ENCODE measurements at regions not wholly inside any gene's neighbourhood (a gene's known extent, or its start where the extent isn't known, plus 50 kb on each side); places are given as distances from the start of the nearest gene placed in this dataset.

GRCh38 chr6:122246906-122247658 is 152.4 kb upstream of the HSF2 start:
- H3K4me1 ChIP-seq (replicated peaks in 1 of 2; ENCODE audit: control insufficient read depth in 2 of 2, insufficient read depth in 2 of 2, low read length in 2 of 2), result no peaks in the 10 kb centered on the region
- H3K9me3 ChIP-seq (replicated peaks; ENCODE audit: control insufficient read depth, insufficient read depth, low read depth, low read length), result no peaks in the 10 kb centered on the region; the same call in 1 of the 2 replicates
- no peak overlapping the region for H3K27ac ChIP-seq (ENCODE audit: extremely low read depth, low read depth, low read length)
- ChIA-PET CTCF (ENCODE audit: low intra/inter-chr PET ratio) (no interaction called here), POLR2A (no interaction called here)
- H3K9ac ChIP-seq (ENCODE audit: insufficient read depth in 1 of 2, low read depth in 2 of 2, low read length in 2 of 2), result no peak overlapping the region
- H3K4me2 ChIP-seq (ENCODE audit: insufficient read depth, low read length), result no peak overlapping the region
- BruUV-seq (replicated peaks), result no TSS peak
- no peak for FAIRE-seq
- H4K20me1 ChIP-seq (replicated peaks; ENCODE audit: control insufficient read depth, insufficient read depth, low read length), result no peaks in the 10 kb centered on the region
- no peaks in the 10 kb centered on the region for H3K36me3 ChIP-seq (ENCODE audit: control insufficient read depth, insufficient read depth, low read length)
- no peaks in the 10 kb centered on the region for H3K79me2 ChIP-seq (ENCODE audit: control insufficient read depth, insufficient read depth, low read length)
- DNase-seq (ENCODE audit: extremely low read depth in 1 of 4, low spot score in 3 of 4), result no peak
- ATAC-seq, result no peak
- H3K9me1 ChIP-seq (ENCODE audit: control insufficient read depth, insufficient read depth, low read length), result no peaks in the 10 kb centered on the region
- no peak overlapping the region for H3K4me3 ChIP-seq
- H2AFZ ChIP-seq (ENCODE audit: low read depth, low read length), result no peak overlapping the region
- intact Hi-C loops (cut with micrococcal nuclease), result no loop called here
- H3K27me3 ChIP-seq (ENCODE audit: control insufficient read depth in 2 of 2, insufficient read depth in 2 of 2, low read length in 2 of 2), result no peaks in the 10 kb centered on the region
- in situ Hi-C loops (cut with MboI), result no loop called here
- 0% methylated on average over 4 of the region's 5 CpGs for WGBS (ENCODE audit: insufficient coverage, low coverage, missing lambda C conversion rate)
- TF ChIP-seq JUND (IDR thresholded peaks at IDR 0.05; ENCODE audit: borderline replicate concordance, low read depth, low read length) (no peak), JUND (tag; IDR thresholded peaks at IDR 0.05; ENCODE audit: borderline replicate concordance, low read depth, low read length) (no peak)

GRCh38 chr6:122248001-122248669 is 151.3 kb upstream of the HSF2 start:
- H3K4me2 ChIP-seq (ENCODE audit: insufficient read depth, low read length), result no peak overlapping the region
- no peak overlapping the region for H3K4me3 ChIP-seq
- no peaks in the 10 kb centered on the region for H3K4me1 ChIP-seq (replicated peaks in 1 of 2; ENCODE audit: control insufficient read depth in 2 of 2, insufficient read depth in 2 of 2, low read length in 2 of 2)
- H2AFZ ChIP-seq (ENCODE audit: low read depth, low read length), result no peak overlapping the region
- ChIA-PET POLR2A (no interaction called here), CTCF (ENCODE audit: low intra/inter-chr PET ratio) (no interaction called here)
- intact Hi-C loops (cut with micrococcal nuclease), result no loop called here
- DNase-seq (ENCODE audit: extremely low read depth in 1 of 4, low spot score in 3 of 4) (no peak), FAIRE-seq (no peak), ATAC-seq (no peak)
- BruUV-seq (replicated peaks), result no TSS peak
- in situ Hi-C loops (cut with MboI), result no loop called here
- no peaks in the 10 kb centered on the region for H3K79me2 ChIP-seq (ENCODE audit: control insufficient read depth, insufficient read depth, low read length)
- WGBS (ENCODE audit: insufficient coverage, low coverage, missing lambda C conversion rate), result 0% methylated on average over 6 of the region's 7 CpGs
- H3K9me1 ChIP-seq (ENCODE audit: control insufficient read depth, insufficient read depth, low read length), result no peaks in the 10 kb centered on the region
- no peak overlapping the region for H3K9ac ChIP-seq (ENCODE audit: insufficient read depth in 1 of 2, low read depth in 2 of 2, low read length in 2 of 2)
- no peak overlapping the region for H3K27ac ChIP-seq (ENCODE audit: extremely low read depth, low read depth, low read length)
- no peaks in the 10 kb centered on the region for H3K9me3 ChIP-seq (replicated peaks; ENCODE audit: control insufficient read depth, insufficient read depth, low read depth, low read length)
- H3K27me3 ChIP-seq (ENCODE audit: control insufficient read depth in 2 of 2, insufficient read depth in 2 of 2, low read length in 2 of 2), result no peaks in the 10 kb centered on the region
- H4K20me1 ChIP-seq (replicated peaks; ENCODE audit: control insufficient read depth, insufficient read depth, low read length), result no peaks in the 10 kb centered on the region
- no peaks in the 10 kb centered on the region for H3K36me3 ChIP-seq (ENCODE audit: control insufficient read depth, insufficient read depth, low read length)
- no peak for TF ChIP-seq ZNF699 (CRISPR knock-in tag; IDR thresholded peaks at IDR 0.05; ENCODE audit: insufficient replicate concordance)
- TF ChIP-seq ILF3 (IDR thresholded peaks at IDR 0.05; ENCODE audit: borderline replicate concordance), result no peak
- TF ChIP-seq RFX1 (IDR thresholded peaks at IDR 0.05), result no peak
- no peak for TF ChIP-seq KLF10 (CRISPR knock-in tag; IDR thresholded peaks at IDR 0.05)
- TF ChIP-seq ZFP1 (CRISPR knock-in tag; IDR thresholded peaks at IDR 0.05), result no peak
- TF ChIP-seq, protein P1, sequence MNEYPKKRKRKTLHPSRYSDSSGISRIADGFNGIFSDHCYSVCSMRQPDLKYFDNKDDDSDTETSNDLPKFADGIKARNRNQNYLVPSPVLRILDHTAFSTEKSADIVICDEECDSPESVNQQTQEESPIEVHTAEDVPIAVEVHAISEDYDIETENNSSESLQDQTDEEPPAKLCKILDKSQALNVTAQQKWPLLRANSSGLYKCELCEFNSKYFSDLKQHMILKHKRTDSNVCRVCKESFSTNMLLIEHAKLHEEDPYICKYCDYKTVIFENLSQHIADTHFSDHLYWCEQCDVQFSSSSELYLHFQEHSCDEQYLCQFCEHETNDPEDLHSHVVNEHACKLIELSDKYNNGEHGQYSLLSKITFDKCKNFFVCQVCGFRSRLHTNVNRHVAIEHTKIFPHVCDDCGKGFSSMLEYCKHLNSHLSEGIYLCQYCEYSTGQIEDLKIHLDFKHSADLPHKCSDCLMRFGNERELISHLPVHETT (CRISPR knock-in tag; conservative IDR thresholded peaks at IDR 0.05 in 1 of 2, IDR thresholded peaks at IDR 0.05 in 1 of 2), result no peak
- no peak for TF ChIP-seq ZNF551 (CRISPR knock-in tag; IDR thresholded peaks at IDR 0.05)
- no peak for TF ChIP-seq GATAD2B (IDR thresholded peaks at IDR 0.05; ENCODE audit: borderline replicate concordance)
- no peak for TF ChIP-seq POLR3G (IDR thresholded peaks at IDR 0.05; ENCODE audit: extremely low read depth, insufficient read length, insufficient replicate concordance)
- TF ChIP-seq MTA1 (IDR thresholded peaks at IDR 0.05; ENCODE audit: borderline replicate concordance), result no peak
- TF ChIP-seq, protein P2, sequence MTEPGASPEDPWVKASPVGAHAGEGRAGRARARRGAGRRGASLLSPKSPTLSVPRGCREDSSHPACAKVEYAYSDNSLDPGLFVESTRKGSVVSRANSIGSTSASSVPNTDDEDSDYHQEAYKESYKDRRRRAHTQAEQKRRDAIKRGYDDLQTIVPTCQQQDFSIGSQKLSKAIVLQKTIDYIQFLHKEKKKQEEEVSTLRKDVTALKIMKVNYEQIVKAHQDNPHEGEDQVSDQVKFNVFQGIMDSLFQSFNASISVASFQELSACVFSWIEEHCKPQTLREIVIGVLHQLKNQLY (CRISPR knock-in tag; conservative IDR thresholded peaks at IDR 0.05), result no peak

Data from K562 (cell line).